Ammon's horn (tissue), 1 donor: ENCODE measurements at regions not wholly inside any gene's neighbourhood (a gene's known extent, or its start where the extent isn't known, plus 50 kb on each side); places are given as distances from the start of the nearest gene placed in this dataset.
"Not testable (repeated sequence)": the region's sequence is repeated elsewhere in the genome, so short reads cannot be mapped to it uniquely, and the experiment has no call there.

Source experiments
- DNase-seq: peaks from one replicate; pipeline ENCODE4 v3.0.0-alpha.2; 2016; ENCODE audit warnings: low spot score

- no peak for DNase-seq
Measured at GRCh38 chr4:13678186-13678924, 50.8 kb upstream of the BOD1L1 start.

GRCh38 chr4:13681570-13681969, 54.0 kb upstream of the BOD1L1 start:
- no peak for DNase-seq

- no peak for DNase-seq
Measured at GRCh38 chr4:13694256-13694655, 66.7 kb upstream of the BOD1L1 start.

DNA sequence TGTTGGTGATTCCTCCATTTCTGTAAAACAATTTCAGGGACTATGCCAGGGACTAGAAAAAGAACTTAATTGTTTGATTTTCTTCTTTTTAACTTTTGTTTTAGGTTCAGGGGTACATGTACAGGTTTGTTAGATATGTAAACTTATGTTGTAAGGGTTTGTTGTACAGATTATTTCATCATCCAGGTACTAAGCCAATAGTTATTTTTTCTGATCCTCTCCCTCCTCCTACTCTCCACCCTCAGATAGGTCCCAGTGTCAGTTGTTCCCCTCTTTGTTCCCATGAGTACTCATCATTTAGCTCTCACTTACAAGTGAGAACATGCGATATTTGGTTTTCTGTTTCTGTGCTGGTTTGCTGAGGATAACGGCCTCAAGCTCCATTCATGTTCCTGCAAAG, 70.8 kb upstream of the BOD1L1 start:
- no peak for DNase-seq

DNA sequence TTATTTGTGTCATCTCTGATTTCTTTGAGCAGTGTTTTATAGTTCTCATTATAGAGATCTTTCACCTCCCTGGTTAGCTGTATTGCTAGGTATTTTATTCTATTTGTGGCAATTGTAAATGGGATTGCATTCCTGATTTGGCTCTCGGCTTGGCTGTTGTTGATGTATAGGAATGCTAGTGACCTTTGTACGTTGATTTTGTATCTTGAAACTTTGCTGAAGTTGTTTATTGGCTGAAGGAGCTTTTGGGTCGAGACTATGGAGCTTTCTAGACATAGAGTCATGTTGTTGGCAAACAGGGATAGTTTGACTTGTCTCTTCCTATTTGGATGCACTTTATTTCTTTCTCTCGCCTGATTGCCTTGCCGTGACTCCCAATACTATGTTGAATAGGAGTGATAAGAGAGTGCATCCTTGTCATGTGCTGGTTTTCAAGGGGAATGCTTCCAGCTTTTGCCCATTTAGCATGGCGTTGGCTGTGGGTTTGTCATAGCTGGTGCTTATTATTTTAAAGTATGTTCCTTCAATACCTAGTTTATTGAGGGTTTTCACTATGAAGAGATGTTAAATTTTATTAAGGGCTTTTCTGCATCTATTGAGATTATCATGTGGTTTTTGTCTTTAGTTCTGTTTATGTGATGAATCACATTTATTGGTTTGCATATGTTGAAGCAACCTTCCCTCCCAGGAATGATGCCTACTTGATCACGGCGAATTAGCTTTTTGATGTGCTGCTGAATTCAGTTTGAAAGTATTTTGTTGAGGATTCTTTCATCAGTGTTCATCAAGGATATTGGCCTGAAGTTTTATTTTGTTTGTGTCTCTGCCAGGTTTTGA, 72.7 kb upstream of the BOD1L1 start:
- no peak for DNase-seq

DNA sequence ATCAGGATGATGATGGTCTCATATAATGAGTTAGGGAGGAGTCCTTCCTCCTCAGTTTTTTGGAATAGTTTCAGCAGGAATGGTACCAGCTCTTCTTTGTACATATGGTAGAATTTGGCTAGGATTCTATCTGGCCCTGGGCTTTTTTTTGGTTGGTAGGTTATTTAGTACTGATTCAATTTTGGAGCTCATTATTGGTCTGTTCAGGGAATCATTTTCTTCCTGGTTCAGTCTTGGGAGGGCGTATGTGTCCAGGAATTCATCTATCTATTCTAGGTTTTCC, 73.3 kb upstream of the BOD1L1 start:
- DNase-seq, result not testable (repeated sequence)

DNA sequence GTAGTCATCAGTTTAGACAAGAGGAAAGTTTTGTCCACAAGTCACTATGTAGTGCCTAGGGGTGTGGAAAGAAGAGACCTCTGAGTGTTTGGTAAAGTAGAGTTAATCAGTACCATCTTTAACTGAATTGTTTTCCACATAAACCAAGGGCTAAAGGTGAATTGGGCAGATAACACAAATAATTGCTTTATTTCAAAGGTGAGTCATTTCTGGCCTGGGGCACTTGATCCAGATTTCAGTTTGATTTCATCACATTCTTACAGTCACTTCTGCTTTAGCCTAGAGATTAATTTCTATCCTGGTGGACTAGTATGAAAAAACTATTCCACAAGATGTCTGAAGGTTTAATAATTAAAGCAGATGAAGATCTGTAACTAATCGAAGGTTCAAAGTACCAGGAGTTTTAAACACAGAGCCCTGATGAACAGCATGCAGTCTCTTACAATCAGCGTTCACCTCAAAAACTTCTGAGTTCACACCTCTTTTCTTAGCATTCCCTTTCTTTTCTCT, 74.5 kb upstream of the BOD1L1 start:
- no peak for DNase-seq

DNA sequence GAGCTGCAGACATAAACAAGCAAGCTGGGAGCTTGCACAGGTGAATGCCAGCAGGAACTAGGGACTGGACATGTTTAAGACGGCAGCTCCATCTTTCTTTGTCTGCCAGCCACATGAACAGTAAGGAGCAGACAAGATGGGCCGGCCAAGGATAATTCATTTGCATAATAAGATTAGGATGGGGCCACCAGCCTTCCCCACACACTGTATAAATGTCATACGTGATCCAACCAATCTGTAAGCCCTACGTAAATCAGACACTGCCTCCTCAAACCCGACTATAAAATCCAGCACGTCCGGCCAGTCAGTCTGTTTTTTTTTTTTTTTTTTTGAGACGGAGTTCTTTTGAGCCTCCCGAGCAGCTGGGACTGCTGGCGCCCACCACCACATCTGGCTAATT, 75.6 kb upstream of the BOD1L1 start:
- DNase-seq, result no peak

GRCh38 chr4:13704035-13704434, 76.5 kb upstream of the BOD1L1 start:
- no peak for DNase-seq

- no peak for DNase-seq
Measured at GRCh38 chr4:13704761-13705160, 77.2 kb upstream of the BOD1L1 start.

GRCh38 chr4:13705521-13706041, 78.1 kb upstream of the BOD1L1 start:
- DNase-seq, result no peak

- DNase-seq, result no peak
Measured at GRCh38 chr4:13706120-13706519, 78.6 kb upstream of the BOD1L1 start.

DNA sequence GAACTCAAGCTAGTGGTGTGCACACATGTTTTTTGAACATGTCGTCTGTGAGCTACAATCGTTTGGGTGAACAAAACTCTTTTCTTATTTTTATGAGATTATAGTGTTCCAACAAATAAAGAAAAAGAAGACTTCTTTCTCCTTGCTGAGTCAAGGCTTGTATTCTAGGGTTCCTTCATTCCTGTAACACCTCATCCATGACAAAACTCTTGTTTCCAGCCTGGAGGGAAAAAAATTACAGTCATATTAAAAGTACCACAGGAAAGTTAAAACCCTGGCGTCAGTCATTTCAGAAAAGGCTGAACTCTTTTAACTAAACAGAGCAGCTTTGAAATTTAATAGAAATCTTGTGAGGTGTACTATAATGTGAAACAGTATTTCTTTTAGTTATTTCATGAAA, 79.2 kb upstream of the BOD1L1 start:
- DNase-seq, result no peak

DNA sequence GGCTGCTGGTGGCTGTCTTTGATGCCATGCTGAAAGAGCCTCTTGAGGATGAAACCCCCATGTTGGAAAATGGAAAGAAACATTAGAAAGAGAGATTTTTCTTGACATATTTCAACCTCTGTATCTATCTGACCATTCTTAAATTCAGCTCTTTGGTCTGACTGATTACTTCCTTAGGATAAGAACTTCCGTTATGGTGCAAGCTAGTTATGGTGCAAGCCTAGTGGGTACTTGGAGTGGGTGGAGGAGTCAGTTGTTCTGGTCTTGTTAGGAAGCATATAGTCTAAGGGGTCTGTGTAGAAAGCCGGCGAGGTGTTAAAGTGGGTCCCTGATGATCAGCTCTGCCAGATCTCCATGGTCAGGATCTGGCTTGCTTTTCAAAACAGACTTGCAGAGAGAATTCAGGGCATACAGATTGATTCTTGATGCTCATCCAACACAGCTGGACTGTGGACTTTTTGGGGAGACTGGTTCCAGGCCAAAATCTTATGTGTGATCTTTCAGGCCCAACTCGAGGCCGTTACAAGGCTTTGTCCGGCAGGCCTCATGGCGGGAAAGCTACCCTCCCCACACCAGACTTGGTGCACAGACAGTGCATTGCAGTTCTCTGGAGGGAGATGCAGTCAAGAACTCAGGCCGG, 82.8 kb upstream of the BOD1L1 start:
- DNase-seq, result no peak

GRCh38 chr4:13711233-13711785, 83.8 kb upstream of the BOD1L1 start:
- no peak for DNase-seq

DNA sequence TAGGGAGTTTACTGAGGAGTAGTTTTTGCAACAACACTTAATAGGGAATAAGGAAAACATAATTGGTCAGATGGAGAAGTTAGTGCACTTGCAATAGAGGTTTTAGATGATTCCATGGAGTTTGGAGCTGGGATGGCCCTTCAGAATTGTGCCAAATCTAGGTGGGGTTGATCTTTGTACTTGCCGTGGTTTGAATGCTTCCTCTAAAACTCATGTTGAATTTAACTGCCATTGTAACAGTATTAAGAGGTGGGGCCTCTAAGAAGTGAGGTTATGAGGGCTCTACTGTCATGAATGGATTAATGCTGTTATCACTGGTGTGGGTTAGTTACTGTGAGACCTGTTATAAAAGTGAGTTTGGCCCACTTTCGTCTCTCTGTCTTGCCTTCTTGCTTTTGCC, 94.4 kb upstream of the BOD1L1 start:
- no peak for DNase-seq

DNA sequence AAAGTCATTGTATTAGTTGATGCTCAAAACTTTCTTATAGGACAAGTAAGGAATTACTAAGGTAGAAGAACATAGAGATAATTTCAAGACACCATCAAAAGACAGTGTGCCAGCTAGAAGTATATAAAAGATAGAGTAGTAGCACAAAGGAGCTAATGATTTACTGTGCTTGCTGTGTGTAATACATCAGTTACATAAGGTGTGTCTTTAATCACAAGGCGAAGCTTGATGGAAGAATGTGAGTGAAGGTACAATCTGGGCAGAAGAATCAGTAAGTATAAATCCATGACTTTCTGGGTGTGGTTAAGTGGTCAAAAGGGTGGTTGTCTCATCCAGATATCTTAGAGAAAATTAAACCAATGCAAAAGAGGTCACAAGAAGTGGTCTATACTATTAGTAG, 95.1 kb upstream of the BOD1L1 start:
- no peak for DNase-seq

- DNase-seq, result peak; percentile 43
Measured at GRCh38 chr4:13728761-13729160, 101.2 kb upstream of the BOD1L1 start.

GRCh38 chr4:13731019-13731418, 103.5 kb upstream of the BOD1L1 start:
- DNase-seq, result no peak

GRCh38 chr4:13733817-13734216, 106.3 kb upstream of the BOD1L1 start:
- DNase-seq, result no peak

GRCh38 chr4:13750594-13750993, 123.1 kb upstream of the BOD1L1 start:
- no peak for DNase-seq

DNA sequence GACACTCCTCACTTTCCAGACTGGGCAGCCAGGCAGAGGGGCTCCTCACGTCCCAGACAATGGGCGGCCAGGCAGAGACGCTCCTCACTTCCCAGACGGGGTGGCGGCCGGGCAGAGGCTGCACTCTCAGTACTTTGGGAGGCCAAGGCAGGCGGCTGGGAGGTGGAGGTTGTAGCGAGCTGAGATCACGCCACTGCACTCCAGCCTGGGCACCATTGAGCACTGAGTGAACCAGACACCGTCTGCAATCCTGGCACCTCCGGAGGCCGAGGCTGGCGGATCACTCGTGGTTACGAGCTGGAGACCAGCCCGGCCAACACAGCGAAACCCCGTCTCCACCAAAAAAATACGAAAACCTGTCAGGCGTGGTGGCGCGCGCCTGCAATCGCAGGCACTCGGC, 134.1 kb upstream of the BOD1L1 start:
- DNase-seq, result not testable (repeated sequence)

GRCh38 chr4:13762130-13762529, 134.6 kb upstream of the BOD1L1 start:
- no peak for DNase-seq
